Left lung (tissue), 4 donors: ENCODE measurements at regions not wholly inside any gene's neighbourhood (a gene's known extent, or its start where the extent isn't known, plus 50 kb on each side); places are given as distances from the start of the nearest gene placed in this dataset.

Experiments used
- ATAC-seq: fragments of 200-7000 bp; cut with Tn5 transposase; one replicate; pipeline ENCODE4 v1.9.1; 2020; ENCODE audit warnings: moderate library complexity
- DNase-seq, 4 donors: peaks; one replicate each; pipeline ENCODE4 v3.0.0-alpha.2; 2013 to 2020
- H3K27ac ChIP-seq, 2 donors: fragments of 200-600 bp; sonication (generic) in 1 of 2; one replicate each; pipeline versions ENCODE4 v1.5.0 to v1.8.0; 2020 to 2021
- H3K27me3 ChIP-seq, 2 donors: fragments of 200-600 bp; sonication (generic) in 1 of 2; one replicate each; pipeline versions ENCODE4 v1.5.0 to v1.8.0; 2020 to 2021
- H3K36me3 ChIP-seq, 2 donors: fragments of 200-600 bp; sonication (generic) in 1 of 2; one replicate each; pipeline versions ENCODE4 v1.5.0 to v1.8.0; 2020 to 2021
- H3K4me1 ChIP-seq, 2 donors: fragments of 200-600 bp; one replicate each; pipeline ENCODE4 v1.8.0; 2021
- H3K4me3 ChIP-seq, 2 donors: fragments of 200-600 bp; sonication (generic) in 1 of 2; one replicate each; pipeline versions ENCODE4 v1.5.0 to v1.8.0; 2020 to 2021; ENCODE audit warnings: mild to moderate bottlenecking in 1 of 2
- H3K9me3 ChIP-seq, 2 donors: fragments of 200-600 bp; sonication (generic) in 1 of 2; one replicate each; pipeline versions ENCODE4 v1.5.0 to v1.8.0; 2020 to 2021
- intact Hi-C, 2 donors: fragments of 100-400 bp; cut with DNase I; formaldehyde crosslinking; loops; one replicate each; pipeline versions ENCODE4 v1.11.2 to v1.14.2; 2022
- TF ChIP-seq, protein P1 (sequence below), 2 donors: fragments of 200-600 bp; sonication (generic) in 1 of 2; IDR thresholded peaks; one replicate each; pipeline versions ENCODE4 v1.5.0 to v1.8.0; 2021; ENCODE audit warnings: antibody characterized with exemption in 2 of 2
- donor health status: DM: no; HTN: yes; CAD: no.
- donor health status: DM: no; HTN: no; CAD: no.

DNA sequence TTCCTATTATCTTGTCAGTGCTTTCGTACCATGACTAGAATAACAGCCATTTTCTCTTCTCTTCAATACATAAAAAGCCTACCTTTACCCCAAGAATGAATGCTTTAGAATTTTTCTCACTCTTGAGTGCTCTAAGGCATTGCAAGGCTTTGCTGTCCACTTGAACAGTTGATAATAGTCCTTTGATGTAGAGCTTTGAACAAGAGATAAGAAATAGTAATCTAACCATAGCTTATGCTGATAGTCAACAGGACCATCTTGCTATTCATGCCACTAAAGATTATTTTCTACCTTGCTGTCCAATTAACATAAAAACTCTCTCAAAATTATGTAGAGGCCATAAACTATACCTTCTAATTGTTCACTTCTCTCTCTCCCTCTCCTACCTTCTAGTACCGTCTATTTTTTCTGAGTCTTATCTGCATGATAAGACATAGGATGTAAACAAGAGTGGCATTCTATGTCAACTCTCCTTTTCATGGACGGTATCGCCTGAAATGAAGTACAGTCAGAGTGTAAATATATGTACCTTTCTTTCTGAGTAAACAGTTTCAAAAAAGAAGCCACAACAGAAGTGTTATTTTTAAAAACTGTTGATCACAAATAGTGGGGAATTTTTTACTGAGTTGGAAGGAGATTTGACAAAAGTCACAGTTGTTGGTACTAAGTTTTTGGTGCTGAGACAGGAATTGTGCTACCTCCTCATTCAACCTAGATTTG lies 297.9 kb downstream of the NDFIP2 start:
- no peak for ATAC-seq
- peaks cover 8 to 11% of the 10 kb centered on the region in 2 donors for H3K4me1 ChIP-seq
- TF ChIP-seq, protein P1, sequence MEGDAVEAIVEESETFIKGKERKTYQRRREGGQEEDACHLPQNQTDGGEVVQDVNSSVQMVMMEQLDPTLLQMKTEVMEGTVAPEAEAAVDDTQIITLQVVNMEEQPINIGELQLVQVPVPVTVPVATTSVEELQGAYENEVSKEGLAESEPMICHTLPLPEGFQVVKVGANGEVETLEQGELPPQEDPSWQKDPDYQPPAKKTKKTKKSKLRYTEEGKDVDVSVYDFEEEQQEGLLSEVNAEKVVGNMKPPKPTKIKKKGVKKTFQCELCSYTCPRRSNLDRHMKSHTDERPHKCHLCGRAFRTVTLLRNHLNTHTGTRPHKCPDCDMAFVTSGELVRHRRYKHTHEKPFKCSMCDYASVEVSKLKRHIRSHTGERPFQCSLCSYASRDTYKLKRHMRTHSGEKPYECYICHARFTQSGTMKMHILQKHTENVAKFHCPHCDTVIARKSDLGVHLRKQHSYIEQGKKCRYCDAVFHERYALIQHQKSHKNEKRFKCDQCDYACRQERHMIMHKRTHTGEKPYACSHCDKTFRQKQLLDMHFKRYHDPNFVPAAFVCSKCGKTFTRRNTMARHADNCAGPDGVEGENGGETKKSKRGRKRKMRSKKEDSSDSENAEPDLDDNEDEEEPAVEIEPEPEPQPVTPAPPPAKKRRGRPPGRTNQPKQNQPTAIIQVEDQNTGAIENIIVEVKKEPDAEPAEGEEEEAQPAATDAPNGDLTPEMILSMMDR (IDR thresholded peaks at IDR 0.05), result no peak

DNA sequence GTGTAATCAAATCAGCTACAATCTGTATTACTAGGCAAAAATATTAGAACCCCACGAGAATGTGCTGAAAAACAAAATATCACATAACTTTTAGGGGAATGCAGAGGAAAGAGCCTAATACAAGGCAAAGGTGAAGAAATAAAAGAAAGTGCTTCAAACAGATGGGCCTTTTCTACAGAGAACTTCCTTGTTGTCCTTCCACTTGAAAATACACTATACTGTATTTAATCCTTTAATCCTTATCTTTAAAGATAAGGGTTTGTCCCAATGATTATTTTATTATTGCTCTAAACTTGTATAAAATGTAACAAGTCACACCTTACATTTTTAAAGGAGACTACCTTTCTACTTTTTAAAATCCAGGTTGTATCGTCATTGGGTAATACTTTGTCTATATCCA lies 296.5 kb downstream of the NDFIP2 start:
- no peak overlapping the region for H3K27ac ChIP-seq
- intact Hi-C loops, result no loop called here
- ATAC-seq (no peak), DNase-seq (no peak)
- H3K36me3 ChIP-seq, result no peaks in the 10 kb centered on the region
- H3K4me3 ChIP-seq, result no peak overlapping the region
- no peaks in the 10 kb centered on the region for H3K9me3 ChIP-seq
- no peaks in the 10 kb centered on the region for H3K27me3 ChIP-seq
- H3K4me1 ChIP-seq, result peaks cover 6 to 8% of the 10 kb centered on the region in 2 donors
- TF ChIP-seq, protein P1 (IDR thresholded peaks at IDR 0.05), result no peak

More for the DNA sequence above, 297.9 kb downstream of the NDFIP2 start:
- H3K27ac ChIP-seq, result no peak overlapping the region
- intact Hi-C loops, result no loop called here
- DNase-seq, result no peak
- no peak overlapping the region for H3K4me3 ChIP-seq
- no peaks in the 10 kb centered on the region for H3K36me3 ChIP-seq
- no peaks in the 10 kb centered on the region for H3K9me3 ChIP-seq
- H3K27me3 ChIP-seq, result no peaks in the 10 kb centered on the region

DNA sequence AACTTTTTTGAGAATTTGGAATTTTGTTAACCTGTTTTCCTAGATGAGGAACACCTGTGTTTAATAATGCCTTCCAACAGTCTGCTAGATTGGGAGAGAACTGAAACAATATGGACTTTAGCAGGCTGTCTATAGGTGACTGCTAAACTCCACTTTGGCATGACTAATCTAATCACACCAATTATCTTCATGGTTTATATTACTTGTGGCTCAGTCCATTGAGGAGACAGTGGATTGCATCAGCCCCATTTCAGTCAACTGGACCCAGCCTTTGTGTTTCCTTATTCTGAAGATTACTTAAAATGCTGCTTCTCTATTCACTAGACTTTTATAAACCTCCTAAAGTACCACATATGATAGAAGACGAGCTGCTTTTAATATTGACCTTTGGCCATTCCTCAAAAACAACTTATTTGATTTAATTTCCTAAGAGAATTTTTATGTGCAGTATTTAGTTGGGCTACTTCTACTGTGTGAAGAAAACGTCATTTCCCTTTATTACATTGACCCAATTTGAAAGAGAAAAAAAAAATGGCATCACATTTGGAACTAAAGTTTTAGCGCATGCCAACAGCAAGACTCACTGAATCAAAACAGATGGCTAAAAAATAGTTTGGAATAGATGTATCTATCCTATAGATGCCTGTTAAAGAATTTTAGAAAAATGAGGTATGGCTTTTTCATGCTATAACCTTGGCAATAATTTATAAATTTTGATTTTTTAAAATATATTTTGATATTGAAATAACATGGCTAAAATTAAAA lies 295.8 kb downstream of the NDFIP2 start:
- ATAC-seq (no peak), DNase-seq (no peak)
- peaks cover 0 to 5% of the 10 kb centered on the region in 2 donors for H3K9me3 ChIP-seq
- H3K27ac ChIP-seq, result no peak overlapping the region
- H3K4me3 ChIP-seq, result no peak overlapping the region
- H3K4me1 ChIP-seq, result peaks cover 5 to 8% of the 10 kb centered on the region in 2 donors
- intact Hi-C loops, result no loop called here
- TF ChIP-seq, protein P1 (IDR thresholded peaks at IDR 0.05), result no peak
- no peaks in the 10 kb centered on the region for H3K36me3 ChIP-seq
- H3K27me3 ChIP-seq, result no peaks in the 10 kb centered on the region

DNA sequence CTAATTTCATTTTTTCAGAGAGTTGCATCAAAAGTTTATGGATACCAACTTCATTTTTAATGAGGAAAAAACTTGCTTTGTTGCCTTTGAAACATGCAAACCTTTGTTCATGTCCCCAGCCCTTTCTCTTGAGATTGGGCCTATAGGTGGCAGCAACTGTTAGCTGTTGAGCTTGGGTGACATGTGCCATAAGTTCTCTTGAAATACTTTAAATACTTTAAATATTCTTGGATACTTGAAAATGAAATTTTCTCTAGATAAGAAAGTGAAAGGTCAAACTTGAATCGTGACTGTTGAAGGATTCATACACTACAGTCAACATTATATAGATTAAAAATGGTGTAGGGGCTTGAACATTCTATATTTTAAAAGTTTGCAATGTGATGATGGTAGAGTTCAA lies 294.9 kb downstream of the NDFIP2 start:
- H3K27ac ChIP-seq, result no peak overlapping the region
- intact Hi-C loops, result no loop called here
- H3K27me3 ChIP-seq, result no peaks in the 10 kb centered on the region
- H3K4me3 ChIP-seq, result no peak overlapping the region
- H3K9me3 ChIP-seq, result peaks cover 0 to 11% of the 10 kb centered on the region in 2 donors
- no peaks in the 10 kb centered on the region for H3K36me3 ChIP-seq
- peaks cover 5 to 8% of the 10 kb centered on the region in 2 donors for H3K4me1 ChIP-seq
- peak; percentile 89 for ATAC-seq
- TF ChIP-seq, protein P1 (IDR thresholded peaks at IDR 0.05), result peak; percentile 34 to 41
- peak in 1 of 4 donors; percentile 73 for DNase-seq

DNA sequence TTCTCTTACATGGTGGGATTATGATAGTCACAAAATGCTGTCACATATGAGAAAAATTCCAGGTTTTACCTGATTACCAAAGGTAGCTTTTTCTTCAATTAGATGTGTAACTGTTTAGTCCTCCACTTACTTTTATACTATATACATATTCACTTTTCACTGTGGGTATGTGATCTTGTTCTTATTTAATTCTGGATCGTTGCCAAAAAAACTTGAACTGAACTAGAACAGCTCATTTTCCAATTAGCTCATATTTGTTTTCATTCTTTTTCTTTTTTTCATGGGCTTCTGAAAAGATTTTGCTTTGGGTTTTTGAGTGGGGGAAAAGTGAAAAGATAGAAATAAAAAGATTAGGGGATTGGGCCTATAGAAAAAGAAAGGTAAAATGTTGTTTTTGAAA lies 291.9 kb downstream of the NDFIP2 start:
- no peaks in the 10 kb centered on the region for H3K4me1 ChIP-seq
- TF ChIP-seq, protein P1 (IDR thresholded peaks at IDR 0.05), result no peak
- H3K27me3 ChIP-seq, result no peaks in the 10 kb centered on the region
- H3K9me3 ChIP-seq, result peaks cover 0 to 15% of the 10 kb centered on the region in 2 donors
- no peak overlapping the region for H3K4me3 ChIP-seq
- intact Hi-C loops, result no loop called here
- no peaks in the 10 kb centered on the region for H3K36me3 ChIP-seq
- DNase-seq (no peak), ATAC-seq (no peak)
- no peak overlapping the region for H3K27ac ChIP-seq
